Kidney (tissue), 13 donors: ENCODE measurements at regions not wholly inside any gene's neighbourhood (a gene's known extent, or its start where the extent isn't known, plus 50 kb on each side); places are given as distances from the start of the nearest gene placed in this dataset.

Source experiments
- DNase-seq, 5 donors: peaks; one replicate each; pipeline ENCODE4 v3.0.0-alpha.2; 2013 to 2020
- FAIRE-seq: peaks from 2 replicates; lab custom pipeline; 2012; peaks lifted over from hg19 to GRCh38; lab: Jason Lieb, UNC
- H3K27ac ChIP-seq, 2 donors: one replicate each; pipeline ENCODE4 v1.7.0; 2013; ENCODE audit warnings: low read depth in 2 of 2, low read length in 2 of 2, inconsistent platforms in 1 of 2
- H3K27me3 ChIP-seq: one replicate; pipeline ENCODE4 v1.7.1; 2013; ENCODE audit warnings: low read length, inconsistent platforms; ENCODE audit not compliant: control insufficient read depth, insufficient read depth
- H3K36me3 ChIP-seq, 3 donors: one replicate each; pipeline versions ENCODE4 v1.7.0 to v1.7.1; 2013; ENCODE audit warnings: low read length in 3 of 3, control low read depth in 1 of 3, inconsistent platforms in 1 of 3; ENCODE audit not compliant: insufficient read depth in 3 of 3, control insufficient read depth in 2 of 3
- H3K4me1 ChIP-seq, 3 donors: one replicate each; pipeline versions ENCODE4 v1.7.0 to v1.7.1; 2013; ENCODE audit warnings: low read length in 3 of 3, inconsistent platforms in 1 of 3, low read depth in 1 of 3; ENCODE audit not compliant: control insufficient read depth in 2 of 3, insufficient read depth in 2 of 3
- H3K4me3 ChIP-seq, 3 donors: one replicate each; pipeline versions ENCODE4 v1.7.0 to v1.8.1; 2013; ENCODE audit warnings: low read length in 3 of 3, control low read depth in 1 of 3, inconsistent platforms in 1 of 3
- H3K9ac ChIP-seq, 3 donors: one replicate each; pipeline versions ENCODE4 v1.7.0 to v1.7.1; 2013; ENCODE audit warnings: low read length in 3 of 3, control low read depth in 1 of 3, inconsistent platforms in 1 of 3
- H3K9me3 ChIP-seq, 3 donors: one replicate each; pipeline versions ENCODE4 v1.7.0 to v1.7.1; 2013; ENCODE audit warnings: low read length in 3 of 3, control low read depth in 1 of 3, inconsistent platforms in 1 of 3; ENCODE audit not compliant: control insufficient read depth in 2 of 3, insufficient read depth in 1 of 3
- CTCF ChIP-seq: IDR thresholded peaks from 3 replicates; pipeline ENCODE4 v1.5.1; 2012; ENCODE audit warnings: mild to moderate bottlenecking, moderate library complexity, borderline replicate concordance; ENCODE audit not compliant: insufficient read depth; ENCODE audit errors: extremely low read depth
- intact Hi-C: fragments of 100-400 bp; cut with DNase I; formaldehyde crosslinking; loops from one replicate; pipeline ENCODE4 v1.11.1; 2022
- donor health status: control.
- donor health status: control.
- donor health status: control.
- donor health status: control.
- donor health status: control.
- donor health status: DM: yes; HTN: yes; CAD: no.
- donor health status: Normal renal cell carcinoma (clear cell type).

- Histone ChIP-seq H3K27me3 (no peaks in the 10 kb centered on the region), H3K4me3 (no peak overlapping the region), H3K9me3 (no peaks in the 10 kb centered on the region), H3K4me1 (peaks cover 0 to 6% (median 4%) of the 10 kb centered on the region in 3 donors), H3K27ac (no peak overlapping the region), H3K9ac (no peak overlapping the region), H3K36me3 (no peaks in the 10 kb centered on the region)
- DNase-seq = peak in 1 of 5 donors; percentile 25
- FAIRE-seq = no peak
- intact Hi-C loops = no loop called here
- TF ChIP-seq CTCF = no peak
Observed at GRCh38 chr10:3412646-3413045, 240.1 kb upstream of the PITRM1 start.

- H3K4me1 ChIP-seq = peaks cover 0 to 6% (median 4%) of the 10 kb centered on the region in 3 donors
- DNase-seq (no peak), FAIRE-seq (no peak)
- H3K9ac ChIP-seq = no peak overlapping the region
- H3K9me3 ChIP-seq = no peaks in the 10 kb centered on the region
- no peak overlapping the region for H3K4me3 ChIP-seq
- no peak for TF ChIP-seq CTCF
- H3K27me3 ChIP-seq = no peaks in the 10 kb centered on the region
- intact Hi-C loops = no loop called here
- no peaks in the 10 kb centered on the region for H3K36me3 ChIP-seq
- H3K27ac ChIP-seq = no peak overlapping the region
Observed at GRCh38 chr10:3412071-3412582, 239.5 kb upstream of the PITRM1 start.

- TF ChIP-seq CTCF = no peak
- no peak for FAIRE-seq
Observed at GRCh38 chr10:3411044-3411443, 238.5 kb upstream of the PITRM1 start.

GRCh38 chr10:3409928-3410327, 237.3 kb upstream of the PITRM1 start:
- Histone ChIP-seq H3K27ac (no peak overlapping the region), H3K4me3 (no peak overlapping the region), H3K4me1 (peaks cover 0 to 6% (median 4%) of the 10 kb centered on the region in 3 donors), H3K27me3 (no peaks in the 10 kb centered on the region), H3K9ac (no peak overlapping the region), H3K9me3 (no peaks in the 10 kb centered on the region), H3K36me3 (no peaks in the 10 kb centered on the region)
- intact Hi-C loops = no loop called here
- FAIRE-seq (no peak), DNase-seq (no peak)
- TF ChIP-seq CTCF = no peak

More at GRCh38 chr10:3411044-3411443, 238.5 kb upstream of the PITRM1 start:
- no peaks in the 10 kb centered on the region for H3K36me3 ChIP-seq
- no peak for DNase-seq
- H3K27ac ChIP-seq = no peak overlapping the region
- H3K9ac ChIP-seq = no peak overlapping the region
- peaks cover 0 to 6% (median 4%) of the 10 kb centered on the region in 3 donors for H3K4me1 ChIP-seq
- intact Hi-C loops = no loop called here
- no peaks in the 10 kb centered on the region for H3K27me3 ChIP-seq
- no peaks in the 10 kb centered on the region for H3K9me3 ChIP-seq
- no peak overlapping the region for H3K4me3 ChIP-seq
